GM12878 (cell line): ENCODE measurements at regions not wholly inside any gene's neighbourhood (a gene's known extent, or its start where the extent isn't known, plus 50 kb on each side); places are given as distances from the start of the nearest gene placed in this dataset.
A peak's percentile ranks its signal among the peaks of the same experiment; 100 is the strongest.

Source experiments
- ATAC-seq: fragments of 200-7000 bp; cut with Tn5 transposase; 3 replicates; pipeline ENCODE4 v1.9.1; 2020; ENCODE audit warnings: mild to moderate bottlenecking, moderate library complexity
- BruUV-seq: library from RNA; stranded (reverse); fragments of 400-500 nt; replicated peaks from 2 replicates; lab custom pipeline; 2021; lab: Mats Ljungman, UMichigan
- CTCF ChIA-PET: fragments of 300-600 bp; sonication (Branson Sonifier 250); formaldehyde crosslinking; extraction: SDS; loops from one replicate; lab custom pipeline; 2021; ENCODE audit warnings: inconsistent platforms; lab: Yijun Ruan, JAX
- POLR2A ChIA-PET: fragments of 350-600 bp; formaldehyde crosslinking; extraction: SDS; loops from one replicate; lab custom pipeline; 2021; ENCODE audit warnings: inconsistent platforms; lab: Charles Lee
- RAD21 ChIA-PET: fragments of 300-600 bp; sonication (Branson Sonifier 250); formaldehyde crosslinking; loops from one replicate; lab custom pipeline; 2023; ENCODE audit warnings: antibody characterized with exemption; ENCODE audit not compliant: unreplicated experiment; lab: Charles Lee
- SMC1A ChIA-PET: fragments of 300-600 bp; sonication (Branson Sonifier 250); formaldehyde crosslinking; loops from one replicate; lab custom pipeline; 2023; ENCODE audit not compliant: unreplicated experiment, uncharacterized antibody; lab: Charles Lee
- DNase-seq: peaks from one replicate; pipeline ENCODE4 v3.0.0-alpha.2; 2011; ENCODE audit warnings: low read depth, low spot score
- FAIRE-seq: peaks from 3 replicates; lab custom pipeline; 2011; peaks lifted over from hg19 to GRCh38; lab: Jason Lieb, UNC
- H2AFZ ChIP-seq: 2 replicates; pipeline ENCODE4 v1.6.0; 2011; ENCODE audit warnings: low read depth, low read length, control low read depth; ENCODE audit not compliant: control insufficient read depth
- H3K27ac ChIP-seq: 2 replicates; pipeline ENCODE4 v1.5.1; 2011; ENCODE audit warnings: control low read depth; ENCODE audit not compliant: control insufficient read depth, insufficient read depth
- H3K27me3 ChIP-seq, 2 experiments: replicated peaks in 1 of 2; 2 replicates each; pipeline versions ENCODE4 v1.6.0 to v1.6.1; 2011; ENCODE audit warnings: low read length in 1 of 2; ENCODE audit not compliant: control insufficient read depth in 2 of 2, insufficient read depth in 2 of 2
- H3K36me3 ChIP-seq, 2 experiments: 2 replicates each; pipeline ENCODE4 v1.5.1; 2011; ENCODE audit warnings: low read length in 1 of 2; ENCODE audit not compliant: control insufficient read depth in 2 of 2, insufficient read depth in 2 of 2
- H3K4me1 ChIP-seq: 2 replicates; pipeline ENCODE4 v1.6.1; 2011; ENCODE audit warnings: mild to moderate bottlenecking, low read length, moderate library complexity, mixed read lengths; ENCODE audit not compliant: control insufficient read depth, insufficient read depth
- H3K4me2 ChIP-seq: 2 replicates; pipeline ENCODE4 v1.6.0; 2011; ENCODE audit warnings: control low read depth; ENCODE audit not compliant: control insufficient read depth, insufficient read depth
- H3K4me3 ChIP-seq: fragments of 200-600 bp; sonication (generic); 2 replicates; pipeline ENCODE4 v1.5.1; 2016
- H3K79me2 ChIP-seq: 2 replicates; pipeline ENCODE4 v1.6.0; 2011; ENCODE audit warnings: low read length; ENCODE audit not compliant: control insufficient read depth, insufficient read depth
- H3K9ac ChIP-seq: 2 replicates; pipeline ENCODE4 v1.8.0; 2011; ENCODE audit warnings: low read length, control low read depth, mixed read lengths; ENCODE audit not compliant: control insufficient read depth, insufficient read depth
- H3K9me3 ChIP-seq: replicated peaks from 3 replicates; pipeline ENCODE4 v1.5.1; 2011; ENCODE audit warnings: mild to moderate bottlenecking, low read length; ENCODE audit not compliant: control insufficient read depth, insufficient read depth
- H4K20me1 ChIP-seq: 2 replicates; pipeline ENCODE4 v1.6.0; 2011; ENCODE audit not compliant: control insufficient read depth, insufficient read depth
- CEBPZ ChIP-seq: fragments of 150-350 bp; IDR thresholded peaks from 2 replicates; pipeline ENCODE4 v1.6.1; 2016; ENCODE audit warnings: low read depth, low read length
- ESRRA ChIP-seq: IDR thresholded peaks from 2 replicates; pipeline ENCODE4 v1.6.1; 2012; ENCODE audit warnings: mild to moderate bottlenecking, low read length, improper control_type of control experiment
- IKZF1 ChIP-seq: fragments of 450-650 bp; conservative IDR thresholded peaks from 2 replicates; pipeline ENCODE4 v1.6.1; 2017; ENCODE audit warnings: antibody characterized with exemption, mild to moderate bottlenecking
- KAT2A ChIP-seq: conservative IDR thresholded peaks from 2 replicates; pipeline ENCODE4 v1.6.1; 2011; ENCODE audit warnings: low read depth, low read length; ENCODE audit not compliant: control insufficient read depth
- NFYA ChIP-seq: IDR thresholded peaks from 2 replicates; pipeline ENCODE4 v1.6.1; 2011; ENCODE audit warnings: low read depth, mild to moderate bottlenecking, low read length, improper control_type of control experiment, borderline replicate concordance
- NKRF ChIP-seq: fragments of 450-650 bp; conservative IDR thresholded peaks from 2 replicates; pipeline ENCODE4 v1.6.1; 2017; ENCODE audit warnings: mild to moderate bottlenecking, moderate library complexity
- POU2F2 ChIP-seq: IDR thresholded peaks from 3 replicates; pipeline ENCODE4 v1.6.1; 2011; ENCODE audit warnings: low read depth, mild to moderate bottlenecking, low read length, borderline replicate concordance
- SKIL ChIP-seq: fragments of 450-650 bp; IDR thresholded peaks from 2 replicates; pipeline ENCODE4 v1.6.1; 2017; ENCODE audit warnings: mild to moderate bottlenecking, low read depth, inconsistent platforms; ENCODE audit not compliant: poor library complexity, severe bottlenecking
- SMARCA5 ChIP-seq: fragments of 450-650 bp; IDR thresholded peaks from 2 replicates; pipeline ENCODE4 v1.6.1; 2017; ENCODE audit warnings: mild to moderate bottlenecking
- SUPT20H ChIP-seq: IDR thresholded peaks from 2 replicates; pipeline ENCODE4 v1.6.1; 2011; ENCODE audit warnings: low read depth, mild to moderate bottlenecking, low read length, moderate library complexity, borderline replicate concordance; ENCODE audit not compliant: control insufficient read depth
- TCF12 ChIP-seq: IDR thresholded peaks from 2 replicates; pipeline ENCODE4 v1.6.1; 2011; ENCODE audit warnings: low read depth, mild to moderate bottlenecking, low read length
- WRNIP1 ChIP-seq: IDR thresholded peaks from 2 replicates; pipeline ENCODE4 v1.6.1; 2011; ENCODE audit warnings: low read depth, low read length, improper control_type of control experiment, borderline replicate concordance
- YBX1 ChIP-seq: fragments of 450-650 bp; IDR thresholded peaks from 2 replicates; pipeline ENCODE4 v1.6.1; 2016; ENCODE audit warnings: antibody characterized with exemption
- ZBED1 ChIP-seq: IDR thresholded peaks from 2 replicates; pipeline ENCODE4 v1.6.1; 2016; ENCODE audit warnings: borderline replicate concordance
- ZBTB33 ChIP-seq: fragments of 450-650 bp; IDR thresholded peaks from 2 replicates; pipeline ENCODE4 v1.6.1; 2017; ENCODE audit warnings: mild to moderate bottlenecking
- WGBS: methylation state at CpG from one replicate; pipeline ENCODE4 v1.1.6; 2016; ENCODE audit warnings: low lambda C conversion rate; ENCODE audit not compliant: insufficient replicate concordance, insufficient coverage; ENCODE audit errors: missing lambda C conversion rate; 5-methylcytosine and 5-hydroxymethylcytosine counted together
- in situ Hi-C: fragments of 300-500 bp; cut with MboI; formaldehyde crosslinking; loops from 9 replicates; pipeline ENCODE4 v1.14.3; 2018; ENCODE audit warnings: mixed read lengths
- intact Hi-C: fragments of 100-400 bp; cut with micrococcal nuclease; formaldehyde crosslinking; loops from one replicate; pipeline ENCODE4 v1.14.2; 2022; ENCODE audit not compliant: unreplicated experiment

- H3K9me3 ChIP-seq: no peaks in the 10 kb centered on the region
- no peaks in the 10 kb centered on the region for H3K36me3 ChIP-seq
- H3K4me2 ChIP-seq: no peak overlapping the region
- H2AFZ ChIP-seq: no peak overlapping the region
- H4K20me1 ChIP-seq: no peaks in the 10 kb centered on the region
- WGBS: 12% methylated on average over 5 of the region's 5 CpGs
- ATAC-seq (peak; percentile 92), FAIRE-seq (no peak), DNase-seq (peak; percentile 24)
- ChIA-PET CTCF (interaction anchor here (0.6 kb wide), 1 partner anchor 1112 kb away, joined by 3 read pairs; no protein-coding TSS in a partner anchor), POLR2A (interaction anchor here (0.7 kb wide), 1 partner anchor 17 kb away, joined by 3 read pairs; no protein-coding TSS in a partner anchor), SMC1A (interaction anchor here (0.7 kb wide), 1 partner anchor 23 kb away, joined by 3 read pairs; no protein-coding TSS in a partner anchor), RAD21 (no interaction called here)
- H3K27ac ChIP-seq: no peak overlapping the region
- in situ Hi-C loops (no loop called here), intact Hi-C loops (no loop called here)
- H3K4me3 ChIP-seq: no peak overlapping the region
- H3K9ac ChIP-seq: no peak overlapping the region
- no peaks in the 10 kb centered on the region for H3K79me2 ChIP-seq
- H3K27me3 ChIP-seq: no peaks in the 10 kb centered on the region; a peak in 1 of 4 replicates
- BruUV-seq: no TSS peak
- H3K4me1 ChIP-seq: peaks cover 5% of the 10 kb centered on the region; the same call in 1 of the 2 replicates
- TF ChIP-seq POU2F2 (no peak), TCF12 (peak; percentile 21; the same call in 1 of the 2 replicates), IKZF1 (no peak), KAT2A (no peak), SKIL (no peak), NFYA (no peak), WRNIP1 (no peak), ESRRA (no peak), CEBPZ (no peak), NKRF (no peak), YBX1 (no peak), SMARCA5 (no peak), ZBED1 (no peak), ZBTB33 (no peak), SUPT20H (no peak)
Measured at GRCh38 chr10:32167450-32167849, 111.2 kb upstream of the KIF5B start.
